ENCODE measurements at regions not wholly inside any gene's neighbourhood (a gene's known extent, or its start where the extent isn't known, plus 50 kb on each side); places are given as distances from the start of the nearest gene placed in this dataset.
"Not testable (repeated sequence)": the region's sequence is repeated elsewhere in the genome, so short reads cannot be mapped to it uniquely, and the experiment has no call there.

DNA sequence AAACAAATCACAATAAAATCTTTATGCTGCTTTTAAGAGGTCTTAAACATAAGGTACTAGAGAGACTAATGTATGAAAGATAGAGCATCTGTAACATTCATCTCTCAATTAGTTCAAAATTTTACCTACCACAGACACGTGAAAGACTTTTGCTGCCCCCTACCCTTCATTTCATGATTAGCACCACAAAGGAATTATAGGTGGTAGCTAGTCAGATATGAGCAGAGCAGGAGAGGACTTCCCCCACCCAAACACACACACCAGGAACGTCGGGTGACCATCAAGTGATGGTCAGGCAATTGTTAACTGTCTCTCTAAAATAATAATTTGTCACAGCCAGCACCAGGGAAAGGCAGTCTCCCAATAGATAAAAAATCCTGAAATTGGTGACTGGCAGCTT lies 1531.7 kb upstream of the SPRY2 start:
- H3K79me2 ChIP-seq (ENCODE audit: control insufficient read depth, insufficient read depth, low read length, unreplicated experiment): no peaks in the 10 kb centered on the region
- no peak overlapping the region for H3K4me3 ChIP-seq (ENCODE audit: low read depth, low read length)
- H3K4me1 ChIP-seq (ENCODE audit: control insufficient read depth, insufficient read depth, low read length, unreplicated experiment): no peaks in the 10 kb centered on the region
- H2AFZ ChIP-seq (ENCODE audit: low read length, unreplicated experiment): no peak overlapping the region
- no peaks in the 10 kb centered on the region for H3K27me3 ChIP-seq (ENCODE audit: insufficient read depth, low read length)
- H3K27ac ChIP-seq (ENCODE audit: low read depth, low read length): no peak overlapping the region
- H3K36me3 ChIP-seq (ENCODE audit: insufficient read depth, low read length): no peaks in the 10 kb centered on the region

- not testable (repeated sequence) for H3K36me3 ChIP-seq (ENCODE audit: insufficient read depth, low read length); H3K79me2 ChIP-seq (ENCODE audit: control insufficient read depth, insufficient read depth, low read length, unreplicated experiment); H2AFZ ChIP-seq (ENCODE audit: low read length, unreplicated experiment); H3K4me1 ChIP-seq (ENCODE audit: control insufficient read depth, insufficient read depth, low read length, unreplicated experiment); H3K27me3 ChIP-seq (ENCODE audit: insufficient read depth, low read length); H3K27ac ChIP-seq (ENCODE audit: low read depth, low read length); H3K4me3 ChIP-seq (ENCODE audit: low read depth, low read length)
Observed at GRCh38 chr13:81871751-81872325, 1530.9 kb upstream of the SPRY2 start.

GRCh38 chr13:81848291-81848690 lies 1507.4 kb upstream of the SPRY2 start:
- Histone ChIP-seq H2AFZ (ENCODE audit: low read length, unreplicated experiment) (no peak overlapping the region), H3K27ac (ENCODE audit: low read depth, low read length) (no peak overlapping the region), H3K36me3 (ENCODE audit: insufficient read depth, low read length) (no peaks in the 10 kb centered on the region), H3K27me3 (ENCODE audit: insufficient read depth, low read length) (no peaks in the 10 kb centered on the region), H3K4me3 (ENCODE audit: low read depth, low read length) (no peak overlapping the region), H3K79me2 (ENCODE audit: control insufficient read depth, insufficient read depth, low read length, unreplicated experiment) (no peaks in the 10 kb centered on the region), H3K4me1 (ENCODE audit: control insufficient read depth, insufficient read depth, low read length, unreplicated experiment) (no peaks in the 10 kb centered on the region)

DNA sequence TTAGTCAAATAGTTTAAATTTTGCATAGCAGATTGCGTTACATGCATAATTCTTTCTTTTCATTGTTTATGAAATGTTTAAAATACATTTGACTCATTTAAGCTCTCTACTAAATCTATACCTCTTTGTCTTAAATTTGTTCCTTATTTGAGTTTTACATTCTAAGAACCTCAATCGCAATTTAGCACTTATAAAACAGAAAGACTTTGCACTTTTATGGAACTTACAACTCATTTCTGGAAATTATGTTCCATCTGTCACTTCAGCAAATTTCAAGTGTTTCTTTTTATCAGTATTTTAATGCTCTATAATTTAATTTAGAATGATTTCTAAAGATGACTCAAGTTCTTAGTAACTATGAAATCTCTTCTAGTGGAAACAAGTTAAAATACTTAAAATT lies 1505.8 kb upstream of the SPRY2 start:
- H3K36me3 ChIP-seq (ENCODE audit: insufficient read depth, low read length): no peaks in the 10 kb centered on the region
- no peak overlapping the region for H3K4me3 ChIP-seq (ENCODE audit: low read depth, low read length)
- no peak overlapping the region for H2AFZ ChIP-seq (ENCODE audit: low read length, unreplicated experiment)
- no peaks in the 10 kb centered on the region for H3K4me1 ChIP-seq (ENCODE audit: control insufficient read depth, insufficient read depth, low read length, unreplicated experiment)
- no peaks in the 10 kb centered on the region for H3K27me3 ChIP-seq (ENCODE audit: insufficient read depth, low read length)
- no peak overlapping the region for H3K27ac ChIP-seq (ENCODE audit: low read depth, low read length)
- no peaks in the 10 kb centered on the region for H3K79me2 ChIP-seq (ENCODE audit: control insufficient read depth, insufficient read depth, low read length, unreplicated experiment)

DNA sequence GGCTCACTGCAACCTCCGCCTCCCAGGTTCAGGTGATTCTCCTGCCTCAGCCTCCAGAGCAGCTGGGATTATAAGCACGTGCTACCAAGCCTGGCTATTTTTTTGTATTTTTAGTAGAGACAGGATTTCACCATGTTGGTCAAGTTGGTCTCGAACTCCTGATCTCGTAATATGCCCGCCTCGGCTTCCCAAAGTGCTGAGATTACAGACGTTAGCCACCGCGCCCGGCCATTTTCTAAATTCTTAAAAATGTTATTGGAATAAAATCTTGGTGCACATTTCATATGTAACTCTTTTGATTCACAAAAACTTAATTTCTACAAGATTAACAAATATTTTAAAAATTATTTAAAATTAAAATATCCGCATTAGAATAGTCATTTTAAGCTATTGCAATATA lies 1480.3 kb upstream of the SPRY2 start:
- H3K27ac ChIP-seq (ENCODE audit: low read depth, low read length): no peak overlapping the region
- H2AFZ ChIP-seq (ENCODE audit: low read length, unreplicated experiment): no peak overlapping the region
- H3K36me3 ChIP-seq (ENCODE audit: insufficient read depth, low read length): no peaks in the 10 kb centered on the region
- H3K4me1 ChIP-seq (ENCODE audit: control insufficient read depth, insufficient read depth, low read length, unreplicated experiment): no peaks in the 10 kb centered on the region
- no peak overlapping the region for H3K4me3 ChIP-seq (ENCODE audit: low read depth, low read length)
- H3K27me3 ChIP-seq (ENCODE audit: insufficient read depth, low read length): no peaks in the 10 kb centered on the region
- no peaks in the 10 kb centered on the region for H3K79me2 ChIP-seq (ENCODE audit: control insufficient read depth, insufficient read depth, low read length, unreplicated experiment)

DNA sequence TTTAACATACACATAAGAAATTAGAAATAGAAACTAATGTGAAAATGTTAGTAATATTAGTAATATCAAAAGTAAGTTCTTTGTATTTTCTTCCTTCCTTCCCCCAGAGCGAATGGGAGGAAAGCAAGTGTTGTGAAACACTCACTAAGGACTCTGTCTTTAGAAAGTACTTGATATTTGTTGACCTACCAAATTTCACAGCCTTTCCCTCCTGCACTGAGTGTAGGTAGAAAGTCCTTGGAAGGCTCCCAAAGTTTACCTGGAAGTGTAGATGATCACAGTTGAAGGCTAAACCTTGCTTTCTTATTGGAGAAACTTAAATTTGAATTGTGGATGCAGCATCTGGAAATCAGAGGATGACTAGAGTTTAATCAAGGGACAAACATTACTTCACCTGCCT lies 1459.5 kb upstream of the SPRY2 start:
- no peaks in the 10 kb centered on the region for H3K27me3 ChIP-seq (ENCODE audit: insufficient read depth, low read length)
- H2AFZ ChIP-seq (ENCODE audit: low read length, unreplicated experiment): no peak overlapping the region
- no peak overlapping the region for H3K4me3 ChIP-seq (ENCODE audit: low read depth, low read length)
- H3K4me1 ChIP-seq (ENCODE audit: control insufficient read depth, insufficient read depth, low read length, unreplicated experiment): no peaks in the 10 kb centered on the region
- no peaks in the 10 kb centered on the region for H3K79me2 ChIP-seq (ENCODE audit: control insufficient read depth, insufficient read depth, low read length, unreplicated experiment)
- H3K27ac ChIP-seq (ENCODE audit: low read depth, low read length): no peak overlapping the region
- H3K36me3 ChIP-seq (ENCODE audit: insufficient read depth, low read length): no peaks in the 10 kb centered on the region

DNA sequence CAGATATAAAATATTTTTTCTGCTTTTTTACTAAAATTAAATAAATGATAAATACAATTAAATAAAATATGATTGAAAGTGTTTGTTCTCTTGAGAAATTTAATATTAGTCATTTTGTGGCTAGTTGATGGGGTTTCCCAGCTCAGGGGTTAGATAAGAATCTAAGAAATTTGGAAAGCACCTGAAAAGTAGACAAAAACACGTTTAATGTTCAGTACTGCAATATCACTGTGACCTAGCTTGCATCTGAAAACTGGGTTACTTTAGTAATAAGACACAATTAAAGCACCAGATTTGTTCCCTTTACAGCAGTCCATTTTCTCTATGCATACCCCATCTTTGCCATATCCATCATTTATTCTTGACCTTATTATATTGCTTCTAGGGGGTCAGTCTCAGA lies 1454.8 kb upstream of the SPRY2 start:
- H2AFZ ChIP-seq (ENCODE audit: low read length, unreplicated experiment): no peak overlapping the region
- H3K27me3 ChIP-seq (ENCODE audit: insufficient read depth, low read length): no peaks in the 10 kb centered on the region
- no peak overlapping the region for H3K27ac ChIP-seq (ENCODE audit: low read depth, low read length)
- no peaks in the 10 kb centered on the region for H3K4me1 ChIP-seq (ENCODE audit: control insufficient read depth, insufficient read depth, low read length, unreplicated experiment)
- H3K4me3 ChIP-seq (ENCODE audit: low read depth, low read length): no peak overlapping the region
- no peaks in the 10 kb centered on the region for H3K36me3 ChIP-seq (ENCODE audit: insufficient read depth, low read length)
- no peaks in the 10 kb centered on the region for H3K79me2 ChIP-seq (ENCODE audit: control insufficient read depth, insufficient read depth, low read length, unreplicated experiment)

- H3K4me3 ChIP-seq (ENCODE audit: low read depth, low read length): no peak overlapping the region
- H3K4me1 ChIP-seq (ENCODE audit: control insufficient read depth, insufficient read depth, low read length, unreplicated experiment): no peaks in the 10 kb centered on the region
- H2AFZ ChIP-seq (ENCODE audit: low read length, unreplicated experiment): no peak overlapping the region
- H3K27me3 ChIP-seq (ENCODE audit: insufficient read depth, low read length): no peaks in the 10 kb centered on the region
- no peaks in the 10 kb centered on the region for H3K79me2 ChIP-seq (ENCODE audit: control insufficient read depth, insufficient read depth, low read length, unreplicated experiment)
- no peak overlapping the region for H3K27ac ChIP-seq (ENCODE audit: low read depth, low read length)
- no peaks in the 10 kb centered on the region for H3K36me3 ChIP-seq (ENCODE audit: insufficient read depth, low read length)
Observed at GRCh38 chr13:81791641-81792040, 1450.7 kb upstream of the SPRY2 start.

DNA sequence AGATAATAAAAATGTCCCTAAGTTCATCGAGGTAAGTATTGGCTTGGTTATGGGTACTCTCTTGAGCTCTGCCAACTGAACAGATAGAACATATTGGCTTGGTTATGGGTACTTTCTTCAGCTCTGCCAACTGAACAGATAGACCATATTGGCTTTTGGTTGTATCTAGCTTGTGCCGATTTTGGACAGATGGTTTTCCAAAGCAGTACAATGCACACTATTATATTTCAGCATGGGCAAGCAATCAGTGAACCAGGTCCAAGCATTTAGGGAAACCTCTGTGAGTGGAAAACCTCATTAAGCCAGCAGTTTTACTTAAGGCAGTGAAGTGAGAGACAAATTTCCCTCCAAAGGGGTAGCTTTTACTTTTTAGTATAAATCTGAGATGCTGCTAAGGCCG lies 1440.5 kb upstream of the SPRY2 start:
- Histone ChIP-seq H3K36me3 (ENCODE audit: insufficient read depth, low read length) (no peaks in the 10 kb centered on the region), H3K4me1 (ENCODE audit: control insufficient read depth, insufficient read depth, low read length, unreplicated experiment) (no peaks in the 10 kb centered on the region), H3K27me3 (ENCODE audit: insufficient read depth, low read length) (no peaks in the 10 kb centered on the region), H3K79me2 (ENCODE audit: control insufficient read depth, insufficient read depth, low read length, unreplicated experiment) (no peaks in the 10 kb centered on the region), H2AFZ (ENCODE audit: low read length, unreplicated experiment) (no peak overlapping the region), H3K4me3 (ENCODE audit: low read depth, low read length) (no peak overlapping the region), H3K27ac (ENCODE audit: low read depth, low read length) (no peak overlapping the region)

DNA sequence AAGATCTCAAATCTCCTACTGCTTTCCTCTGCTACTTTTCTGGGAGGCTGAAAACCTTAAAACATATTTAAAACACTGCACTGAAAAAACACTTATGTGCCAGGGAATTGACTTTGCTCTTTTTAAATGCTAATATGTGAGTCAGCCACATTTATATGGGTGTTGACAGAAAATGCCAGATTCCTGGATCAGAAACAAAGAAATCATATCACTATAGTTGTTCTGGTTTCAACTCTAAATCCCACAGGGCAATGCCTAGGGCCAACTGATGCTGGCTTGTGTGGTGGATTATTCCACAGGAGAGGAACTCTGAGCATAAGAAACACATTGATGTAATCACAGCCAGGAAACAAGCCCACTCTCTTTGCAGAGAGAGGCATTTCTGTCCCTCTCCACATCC lies 1439.0 kb upstream of the SPRY2 start:
- H3K27me3 ChIP-seq (ENCODE audit: insufficient read depth, low read length): no peaks in the 10 kb centered on the region
- no peaks in the 10 kb centered on the region for H3K4me1 ChIP-seq (ENCODE audit: control insufficient read depth, insufficient read depth, low read length, unreplicated experiment)
- no peaks in the 10 kb centered on the region for H3K36me3 ChIP-seq (ENCODE audit: insufficient read depth, low read length)
- H3K4me3 ChIP-seq (ENCODE audit: low read depth, low read length): no peak overlapping the region
- no peak overlapping the region for H3K27ac ChIP-seq (ENCODE audit: low read depth, low read length)
- no peak overlapping the region for H2AFZ ChIP-seq (ENCODE audit: low read length, unreplicated experiment)
- no peaks in the 10 kb centered on the region for H3K79me2 ChIP-seq (ENCODE audit: control insufficient read depth, insufficient read depth, low read length, unreplicated experiment)

- H3K4me1 ChIP-seq (ENCODE audit: control insufficient read depth, insufficient read depth, low read length, unreplicated experiment): no peaks in the 10 kb centered on the region
Observed at GRCh38 chr13:81778350-81778749, 1437.4 kb upstream of the SPRY2 start.

More at GRCh38 chr13:81778350-81778749, 1437.4 kb upstream of the SPRY2 start:
- H2AFZ ChIP-seq (ENCODE audit: low read length, unreplicated experiment): no peak overlapping the region
- no peaks in the 10 kb centered on the region for H3K27me3 ChIP-seq (ENCODE audit: insufficient read depth, low read length)
- H3K4me3 ChIP-seq (ENCODE audit: low read depth, low read length): no peak overlapping the region
- H3K79me2 ChIP-seq (ENCODE audit: control insufficient read depth, insufficient read depth, low read length, unreplicated experiment): no peaks in the 10 kb centered on the region
- H3K36me3 ChIP-seq (ENCODE audit: insufficient read depth, low read length): no peaks in the 10 kb centered on the region
- no peak overlapping the region for H3K27ac ChIP-seq (ENCODE audit: low read depth, low read length)

Measured in ACC112 (cell line).